ENCODE measurements at regions not wholly inside any gene's neighbourhood (a gene's known extent, or its start where the extent isn't known, plus 50 kb on each side); places are given as distances from the start of the nearest gene placed in this dataset.

- DNase-seq (ENCODE audit: low read depth): no peak
These were observed 137.3 kb upstream of the CWC22 start for GRCh38 chr2:180144338-180144813.

DNA sequence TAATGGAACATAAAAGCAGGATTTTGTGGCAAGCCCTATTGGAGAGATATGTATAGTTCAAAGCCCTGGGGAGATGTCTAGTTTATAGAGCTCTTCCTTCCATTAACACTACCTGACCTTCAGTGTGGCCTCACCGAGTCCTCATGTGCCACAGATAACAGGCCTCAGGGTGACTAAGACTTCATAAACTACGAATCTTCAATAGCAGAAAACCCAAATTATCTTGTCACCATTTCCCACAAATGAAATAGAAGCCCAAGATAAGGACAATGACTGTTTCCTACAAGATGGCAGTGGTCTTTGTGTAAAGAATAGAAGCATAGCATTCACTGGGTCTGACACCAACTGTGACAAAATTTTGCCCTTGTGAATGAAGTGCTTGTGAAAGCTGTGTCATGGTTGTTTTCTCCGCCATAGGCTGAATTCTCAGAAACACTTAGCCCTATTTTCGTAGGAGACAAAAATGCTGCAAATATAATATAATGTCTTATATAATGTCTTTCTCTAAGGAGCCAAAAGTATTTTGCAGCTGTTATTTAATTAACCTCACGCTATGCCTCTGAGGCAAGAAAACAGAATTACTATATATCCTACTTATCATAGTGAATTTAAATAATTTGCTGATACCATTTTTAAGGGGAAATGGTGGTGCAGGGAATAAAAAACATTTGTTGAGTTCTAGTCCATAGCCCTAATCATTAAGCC lies 136.7 kb upstream of the CWC22 start:
- DNase-seq (ENCODE audit: low read depth): no peak

- no peak for DNase-seq (ENCODE audit: low read depth)
These were observed 134.5 kb upstream of the CWC22 start for GRCh38 chr2:180141600-180141999.

- no peak for DNase-seq (ENCODE audit: low read depth)
These were observed 126.6 kb upstream of the CWC22 start for GRCh38 chr2:180133736-180134135.

- DNase-seq (ENCODE audit: low read depth): no peak
These were observed 123.3 kb upstream of the CWC22 start for GRCh38 chr2:180130403-180130802.

- no peak for DNase-seq (ENCODE audit: low read depth)
These were observed 121.8 kb upstream of the CWC22 start for GRCh38 chr2:180128861-180129260.

DNA sequence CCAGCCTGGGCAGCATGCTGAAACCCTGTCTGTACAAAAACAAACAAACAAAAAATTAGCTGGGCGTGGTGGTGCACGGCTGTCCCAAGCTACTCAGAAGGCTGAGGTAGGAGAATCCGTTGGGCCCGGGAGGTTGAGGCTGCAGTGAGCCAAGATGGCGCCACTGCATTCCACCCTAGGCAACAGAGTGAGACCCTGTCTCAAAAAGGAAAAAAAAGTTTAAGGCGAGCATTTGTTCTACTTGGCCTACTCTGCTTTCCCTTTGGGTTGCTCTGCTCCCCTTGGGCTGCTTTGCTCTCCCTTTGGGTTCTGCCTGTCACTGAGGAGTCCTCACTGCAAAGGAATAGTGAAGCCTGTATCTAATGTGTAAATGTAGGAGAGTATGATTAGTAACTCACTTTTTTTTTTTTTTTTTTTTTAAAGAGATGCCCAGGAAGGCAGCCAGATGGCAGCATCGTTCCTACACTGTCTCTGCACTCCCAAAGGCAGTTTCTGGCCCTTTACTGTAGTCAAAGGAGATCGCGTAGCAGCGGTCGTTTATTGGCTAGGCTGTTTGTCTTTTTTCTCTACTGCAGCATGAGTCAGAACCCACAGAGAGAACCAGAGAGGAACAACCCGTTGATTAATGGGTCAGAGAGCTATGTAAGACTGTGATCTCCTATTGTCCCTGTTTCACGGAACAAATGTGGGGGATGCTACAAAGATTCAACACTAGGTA lies 118.3 kb upstream of the CWC22 start:
- peak; percentile 92 for DNase-seq (ENCODE audit: low read depth)

DNA sequence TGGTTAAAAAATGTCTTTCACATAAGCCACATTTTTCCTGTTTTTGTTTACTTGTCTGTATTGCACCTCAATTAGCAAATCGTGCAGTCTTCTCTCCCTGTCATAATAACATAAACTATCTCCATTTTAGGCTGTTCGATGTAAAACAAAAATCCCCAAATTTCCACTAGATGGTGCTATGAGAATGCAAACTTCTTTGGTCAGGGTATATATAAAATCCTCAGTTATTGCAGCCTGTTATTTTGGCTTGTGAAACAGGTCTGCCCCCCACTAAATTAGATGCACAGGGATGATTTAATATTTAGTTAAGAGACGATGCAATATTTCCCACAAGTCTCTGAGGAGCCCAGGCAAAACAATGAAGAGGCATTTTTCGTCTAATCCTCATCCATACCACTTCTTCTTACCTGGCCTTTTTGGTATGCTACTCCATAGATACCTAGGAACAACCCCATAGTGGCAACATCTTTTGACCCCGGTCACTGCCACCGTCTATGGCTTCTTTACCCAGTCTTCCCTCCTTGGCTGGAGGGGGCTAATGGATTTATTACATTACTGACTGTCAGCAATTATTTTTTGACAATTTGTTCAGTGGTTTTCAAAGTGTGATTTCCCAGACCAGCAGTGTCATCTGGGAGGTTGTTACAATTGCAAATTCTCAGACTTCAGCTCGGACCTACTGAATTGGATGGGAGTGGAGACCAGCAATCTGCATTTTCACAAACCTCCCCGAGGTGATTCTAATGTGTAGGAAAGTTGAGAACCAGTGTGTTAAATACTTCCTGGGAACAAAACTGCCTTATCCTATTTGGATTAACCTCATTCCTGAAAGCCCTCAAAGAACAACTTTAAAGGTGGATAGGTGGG lies 117.4 kb upstream of the CWC22 start:
- DNase-seq (ENCODE audit: low read depth): peak; percentile 73

DNA sequence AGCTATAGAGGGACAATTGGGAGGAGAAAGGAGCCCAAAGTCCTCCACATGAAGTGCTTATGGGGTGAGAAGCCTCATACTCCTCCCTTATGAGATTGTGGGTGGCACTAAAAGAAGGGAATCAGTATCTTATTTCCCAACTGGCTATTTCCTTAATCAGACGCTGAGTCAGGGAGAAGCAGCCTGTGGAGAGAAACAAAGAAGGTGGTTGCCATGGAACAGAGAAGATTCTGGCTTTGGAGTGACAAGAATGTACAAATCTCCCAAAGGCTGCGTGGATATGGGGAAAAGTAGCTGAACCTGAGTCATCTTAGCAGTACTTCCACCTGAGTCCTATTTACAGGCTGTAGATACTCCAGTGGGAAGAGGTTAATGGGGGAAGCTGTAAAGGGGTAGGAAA lies 115.8 kb upstream of the CWC22 start:
- DNase-seq (ENCODE audit: low read depth): peak; percentile 50

GRCh38 chr2:180115675-180116074 lies 108.6 kb upstream of the CWC22 start:
- DNase-seq (ENCODE audit: low read depth): no peak

- DNase-seq (ENCODE audit: low read depth): no peak
These were observed 108.2 kb upstream of the CWC22 start for GRCh38 chr2:180115269-180115668.

GRCh38 chr2:180111901-180112300 lies 104.8 kb upstream of the CWC22 start:
- DNase-seq (ENCODE audit: low read depth): no peak

DNA sequence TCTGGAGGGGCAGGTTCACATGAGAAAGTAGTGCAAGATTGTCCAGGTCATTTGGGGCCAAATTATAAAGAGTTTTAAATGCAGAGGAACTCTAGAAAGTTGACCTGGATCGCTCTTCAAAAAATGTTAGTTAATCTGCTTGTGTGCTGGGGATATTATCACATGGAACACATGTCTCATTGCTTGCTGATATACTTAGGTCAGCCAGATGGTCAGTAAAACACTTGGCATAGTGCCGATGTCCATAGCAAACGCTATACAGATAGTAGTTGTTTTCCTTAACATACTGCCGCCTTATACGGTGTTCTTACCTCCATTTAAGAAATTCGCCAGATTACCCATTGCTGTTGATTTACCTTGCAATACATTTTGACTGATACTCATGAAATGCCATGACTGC lies 103.4 kb upstream of the CWC22 start:
- no peak for DNase-seq (ENCODE audit: low read depth)

DNA sequence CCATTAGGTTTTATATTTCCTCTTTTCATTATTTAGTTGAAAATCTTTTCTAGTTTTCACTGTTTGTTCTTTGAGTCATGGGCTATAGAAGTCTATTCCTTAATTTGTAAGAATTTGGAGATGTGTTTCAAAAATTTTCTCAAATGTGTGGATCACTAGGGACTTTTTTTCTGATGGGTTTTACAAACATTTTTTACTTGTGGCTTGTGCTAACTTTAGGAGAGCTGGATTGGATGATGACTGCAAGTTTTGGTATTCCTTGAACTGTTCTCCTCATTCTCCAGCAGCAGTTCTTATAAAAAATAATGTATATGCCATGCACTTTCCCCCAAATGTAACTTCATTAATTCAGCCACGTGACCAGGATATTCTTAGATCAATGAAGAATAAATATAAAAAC lies 94.7 kb upstream of the CWC22 start:
- no peak for DNase-seq (ENCODE audit: low read depth)

- no peak for DNase-seq (ENCODE audit: low read depth)
These were observed 92.2 kb upstream of the CWC22 start for GRCh38 chr2:180099308-180099707.

- DNase-seq (ENCODE audit: low read depth): no peak
These were observed 78.0 kb upstream of the CWC22 start for GRCh38 chr2:180085144-180085543.

DNA sequence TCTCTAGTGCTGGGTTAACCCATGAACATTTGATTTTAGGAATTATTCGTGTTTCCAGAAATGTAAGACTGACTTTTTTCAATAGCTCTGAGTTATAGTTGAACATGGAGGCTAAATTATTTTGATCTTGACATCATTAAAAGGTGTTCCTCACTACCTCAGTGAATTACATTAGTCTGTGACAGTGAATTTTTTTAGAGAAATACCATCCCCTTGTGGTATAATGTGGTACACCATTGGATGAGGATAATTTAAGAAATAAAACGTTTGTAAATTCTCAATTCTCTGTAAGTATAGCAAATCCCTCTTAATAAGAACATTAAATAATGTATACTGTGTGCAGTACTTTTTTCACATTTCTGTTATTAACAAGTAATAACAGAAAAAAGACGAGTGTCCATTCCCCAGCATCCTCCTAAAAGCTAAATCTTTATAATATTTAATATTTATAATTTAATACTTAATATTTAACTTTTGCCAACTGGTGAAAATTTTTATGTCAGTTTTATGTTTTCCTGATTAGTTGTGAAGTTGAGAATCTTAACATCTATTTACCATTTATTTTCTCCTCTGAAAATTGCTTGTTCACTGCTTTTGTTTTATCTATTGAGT lies 70.3 kb upstream of the CWC22 start:
- peak; percentile 17 for DNase-seq (ENCODE audit: low read depth)

GRCh38 chr2:180075870-180076269 lies 68.8 kb upstream of the CWC22 start:
- no peak for DNase-seq (ENCODE audit: low read depth)

GRCh38 chr2:180071797-180072196 lies 64.7 kb upstream of the CWC22 start:
- DNase-seq (ENCODE audit: low read depth): no peak

DNA sequence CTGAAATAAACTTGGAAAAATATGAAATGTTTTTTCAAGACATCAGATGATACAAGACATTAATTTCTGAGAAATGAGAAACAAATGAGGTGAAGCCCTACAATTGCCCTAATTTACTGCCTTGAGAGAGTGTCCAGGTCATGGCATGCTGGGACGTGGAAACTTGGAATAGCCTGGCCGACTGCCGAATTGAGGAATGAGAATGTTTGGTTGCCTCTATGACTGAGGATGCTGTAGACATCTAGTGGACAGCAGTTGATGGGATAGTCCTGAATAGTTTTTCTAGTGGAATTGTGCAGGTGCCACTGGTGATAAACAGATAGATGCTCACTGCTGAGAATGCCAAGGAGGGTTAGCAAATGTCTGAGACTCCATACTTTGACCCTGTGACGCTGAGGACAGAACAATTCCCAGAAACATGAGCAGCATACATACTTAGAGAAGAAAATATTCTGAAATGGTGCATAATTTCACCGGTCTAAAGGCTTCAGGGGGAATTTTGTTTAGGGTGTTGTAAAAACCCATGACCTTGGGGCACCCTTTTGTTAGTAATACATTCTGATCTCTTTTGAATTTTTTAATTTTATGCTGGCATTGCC lies 56.5 kb upstream of the CWC22 start:
- peak; percentile 9 for DNase-seq (ENCODE audit: low read depth)

DNA sequence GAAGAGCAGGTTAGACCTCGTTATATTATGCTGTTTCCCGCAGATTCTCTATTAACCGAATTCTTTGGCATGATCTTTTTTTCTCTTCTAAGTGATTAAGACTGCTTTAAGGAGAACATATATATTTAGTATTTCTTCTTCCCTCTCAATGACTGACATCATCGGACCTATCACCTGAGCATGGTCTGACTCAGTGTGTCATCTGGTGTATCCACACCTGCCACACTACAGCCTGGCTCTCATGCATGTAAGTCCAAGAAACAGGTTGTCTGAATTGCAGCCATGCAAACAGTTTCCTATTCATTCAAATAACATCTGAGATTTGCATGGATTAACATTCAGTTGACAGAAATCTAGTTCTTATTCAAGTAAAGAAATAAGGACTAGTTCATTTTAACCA lies 55.1 kb upstream of the CWC22 start:
- DNase-seq (ENCODE audit: low read depth): no peak

DNA sequence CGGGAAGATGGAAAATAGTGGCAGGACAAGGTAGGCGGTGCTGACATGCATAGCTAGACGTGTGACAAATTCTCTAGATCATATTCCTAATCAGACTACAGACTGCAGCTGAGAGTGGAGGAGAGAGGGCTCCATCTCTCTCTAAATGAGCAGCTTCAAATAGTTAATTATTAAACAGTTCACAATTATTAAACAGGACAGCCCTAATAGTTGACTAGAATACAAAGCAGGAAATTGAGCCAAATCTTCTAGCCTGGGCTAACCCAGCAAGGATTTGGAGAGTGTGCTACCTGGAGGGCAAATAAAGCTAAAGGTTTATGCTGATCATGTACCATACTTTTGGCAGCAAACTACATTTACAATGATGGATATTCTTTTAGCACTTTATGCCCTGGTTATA lies 54.4 kb upstream of the CWC22 start:
- DNase-seq (ENCODE audit: low read depth): no peak

Data from fibroblast of gingiva (primary cell).